ENCODE measurements at regions not wholly inside any gene's neighbourhood (a gene's known extent, or its start where the extent isn't known, plus 50 kb on each side); places are given as distances from the start of the nearest gene placed in this dataset.

DNA sequence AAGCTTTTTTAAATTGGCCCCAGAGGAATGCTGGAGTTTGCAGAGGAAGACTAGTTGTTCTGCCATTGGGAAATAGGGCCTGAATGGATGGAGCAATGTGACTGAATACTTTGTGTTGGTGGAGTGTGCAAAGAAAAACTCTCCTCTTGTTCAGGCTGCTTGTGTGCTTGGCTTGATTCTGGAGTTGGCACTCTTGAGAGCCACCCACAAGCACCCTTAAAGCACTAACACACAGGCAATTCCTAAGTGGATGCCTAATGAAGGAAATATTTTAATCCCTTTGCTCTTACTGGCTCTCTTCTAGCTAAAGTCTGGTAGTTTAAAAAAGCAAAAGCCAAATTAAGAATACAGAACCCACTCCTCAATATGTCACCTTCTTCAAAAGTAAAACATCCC lies 304.4 kb upstream of the C2CD4B start:
- no peak for DNase-seq (ENCODE audit: low read depth in 2 of 2)

- no peak for DNase-seq (ENCODE audit: low read depth in 2 of 2)
These were observed 305.0 kb upstream of the C2CD4B start for GRCh38 chr15:62469874-62470688.

GRCh38 chr15:62472616-62473299 lies 307.7 kb upstream of the C2CD4B start:
- DNase-seq (ENCODE audit: low read depth in 2 of 2), result no peak

- DNase-seq (ENCODE audit: low read depth in 2 of 2), result no peak
These were observed 309.1 kb upstream of the C2CD4B start for GRCh38 chr15:62474021-62474770.

- no peak for DNase-seq (ENCODE audit: low read depth in 2 of 2)
These were observed 309.7 kb upstream of the C2CD4B start for GRCh38 chr15:62474771-62475124.

DNA sequence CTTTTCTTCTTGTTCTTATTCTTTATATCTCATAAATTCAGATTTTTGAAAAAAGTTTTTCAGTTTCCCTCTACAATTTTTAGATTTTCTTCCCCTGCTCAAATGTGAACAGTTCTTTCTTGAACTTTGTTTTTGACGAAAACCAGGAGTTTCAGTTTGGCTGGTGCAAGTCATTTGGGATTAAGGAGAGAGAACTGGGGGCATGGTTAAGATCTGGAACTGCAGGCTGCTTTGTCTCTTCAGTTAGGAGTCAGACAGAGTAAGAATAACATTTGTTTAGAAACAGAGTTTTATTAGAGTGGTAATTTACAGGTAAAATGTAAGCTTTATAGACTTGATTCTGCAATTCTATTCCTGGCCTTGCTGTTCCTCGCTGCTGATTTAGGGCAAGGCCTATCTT lies 310.5 kb upstream of the C2CD4B start:
- DNase-seq (ENCODE audit: low read depth in 2 of 2), result no peak

GRCh38 chr15:62476163-62476562 lies 311.1 kb upstream of the C2CD4B start:
- no peak for DNase-seq (ENCODE audit: low read depth in 2 of 2)

GRCh38 chr15:62477929-62478328 lies 312.8 kb upstream of the C2CD4B start:
- DNase-seq (ENCODE audit: low read depth in 2 of 2), result no peak

GRCh38 chr15:62482785-62483429 lies 317.8 kb upstream of the C2CD4B start:
- DNase-seq (ENCODE audit: low read depth in 2 of 2), result no peak

DNA sequence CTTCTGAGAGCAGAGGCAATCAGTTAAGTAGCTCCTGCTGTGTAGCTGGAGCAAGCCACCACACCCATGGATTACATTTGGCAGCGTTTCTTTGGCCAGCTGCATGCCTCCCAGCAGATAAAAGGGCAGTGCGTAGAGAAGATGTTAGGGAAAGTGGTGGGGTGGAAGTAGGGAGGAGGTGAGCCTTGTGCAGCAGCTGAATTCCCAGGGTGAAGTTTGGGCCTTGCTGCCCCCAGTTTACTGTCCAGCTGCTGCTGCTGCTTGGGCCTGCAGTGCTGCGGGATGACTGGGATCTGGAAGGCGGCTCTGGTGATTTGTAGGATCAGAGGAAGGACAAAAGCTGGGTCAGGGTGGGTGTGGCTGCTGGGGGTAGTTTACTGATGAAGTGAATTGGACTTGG lies 318.7 kb upstream of the C2CD4B start:
- DNase-seq (ENCODE audit: low read depth in 2 of 2), result no peak

- DNase-seq (ENCODE audit: low read depth in 2 of 2), result no peak
These were observed 320.2 kb upstream of the C2CD4B start for GRCh38 chr15:62485170-62485720.

DNA sequence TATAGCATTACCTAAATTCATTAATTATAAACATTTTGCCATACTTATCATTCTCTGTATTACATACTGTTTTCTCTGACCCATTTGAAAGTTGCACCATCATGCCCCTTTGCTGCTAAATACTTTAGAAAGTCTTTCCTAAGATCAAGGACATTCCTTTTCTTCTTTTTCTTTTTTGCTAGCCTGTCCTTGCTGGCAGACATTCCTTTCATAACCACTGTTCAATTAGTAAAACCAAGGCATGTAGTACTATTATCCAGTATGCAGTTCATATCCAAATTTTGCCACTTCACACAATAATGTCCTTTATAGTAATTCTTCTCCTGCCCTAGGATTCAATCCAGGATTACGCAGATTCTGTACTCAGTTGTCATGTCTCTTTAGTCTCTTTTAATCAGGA lies 321.0 kb upstream of the C2CD4B start:
- DNase-seq (ENCODE audit: low read depth in 2 of 2), result no peak

DNA sequence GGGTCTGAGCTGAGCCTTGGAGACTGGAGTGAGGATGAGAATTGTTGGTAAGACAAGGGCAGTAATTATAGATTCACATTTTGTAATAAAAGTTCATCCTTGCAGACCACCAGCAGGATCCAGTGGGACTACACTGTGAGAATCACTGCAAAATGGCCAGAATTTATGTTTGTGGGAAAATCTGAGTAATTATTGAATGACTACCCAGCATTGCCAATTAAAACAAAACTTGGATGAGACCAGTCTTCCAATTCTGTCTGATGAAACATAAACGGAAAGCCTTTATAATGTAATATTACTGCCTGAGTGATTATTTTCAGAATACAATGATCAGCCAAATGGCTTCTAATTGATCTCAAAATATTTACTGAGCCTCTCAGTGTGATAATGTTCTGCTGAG lies 323.3 kb upstream of the C2CD4B start:
- DNase-seq (ENCODE audit: low read depth in 2 of 2), result no peak

DNA sequence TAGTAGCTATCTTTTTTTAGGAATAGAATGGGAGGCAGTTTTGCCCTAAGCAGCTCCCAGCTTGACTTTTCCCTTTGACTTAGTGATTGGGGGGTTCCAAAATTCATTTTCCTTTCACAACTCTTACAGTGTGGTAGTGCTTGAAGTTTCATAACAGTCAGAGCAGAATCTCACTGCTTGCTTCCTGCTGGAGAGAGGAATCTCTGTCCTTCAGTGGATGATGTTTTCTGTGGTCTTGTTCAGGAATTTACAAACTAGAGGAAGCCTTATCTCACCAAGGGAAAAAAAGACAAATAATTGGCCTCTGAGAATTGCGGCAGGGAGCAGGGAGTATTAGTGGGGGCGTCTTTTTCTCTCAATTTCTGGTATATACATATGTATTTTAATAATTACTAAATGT lies 326.6 kb upstream of the C2CD4B start:
- DNase-seq (ENCODE audit: low read depth in 2 of 2), result no peak

DNA sequence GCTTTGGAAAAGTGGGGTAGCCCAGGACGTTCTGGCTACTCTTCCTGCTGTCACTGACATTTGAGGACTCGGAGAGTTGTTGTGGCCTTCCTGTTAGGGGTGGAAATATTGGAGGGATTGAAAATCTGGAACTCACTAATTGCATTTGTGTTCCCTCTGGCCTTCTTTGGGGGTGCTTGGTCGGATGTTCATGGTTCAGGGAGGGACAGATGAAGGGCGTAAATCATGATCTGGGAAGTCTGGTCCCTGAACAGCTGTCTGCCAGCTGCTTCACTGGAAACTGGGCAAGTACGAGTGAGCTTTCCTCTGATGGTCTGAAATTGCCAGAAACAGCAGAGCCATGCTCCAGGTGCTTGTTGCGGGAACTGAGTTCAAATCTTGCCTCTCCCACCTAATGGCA lies 327.8 kb upstream of the C2CD4B start:
- no peak for DNase-seq (ENCODE audit: low read depth in 2 of 2)

DNA sequence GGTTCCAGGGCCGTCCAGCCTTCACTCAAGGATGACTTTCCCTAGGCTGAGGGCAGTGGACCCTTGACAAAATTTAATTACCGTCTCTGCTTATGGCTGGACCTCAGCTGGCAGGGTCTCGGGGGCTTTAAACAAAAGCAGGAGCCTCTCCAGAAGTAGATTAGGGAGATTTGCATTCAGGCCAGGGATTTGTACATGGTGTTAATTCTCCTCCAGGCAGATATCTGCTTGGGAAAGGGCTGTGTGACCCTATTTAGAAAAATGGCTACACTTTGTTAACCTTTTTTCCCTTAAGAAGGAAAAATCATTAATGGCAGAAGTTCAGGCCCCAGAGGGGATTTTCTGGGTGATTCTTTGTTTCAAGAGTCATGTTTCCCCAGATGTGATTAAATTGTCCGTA lies 329.1 kb upstream of the C2CD4B start:
- DNase-seq (ENCODE audit: low read depth in 2 of 2), result no peak

DNA sequence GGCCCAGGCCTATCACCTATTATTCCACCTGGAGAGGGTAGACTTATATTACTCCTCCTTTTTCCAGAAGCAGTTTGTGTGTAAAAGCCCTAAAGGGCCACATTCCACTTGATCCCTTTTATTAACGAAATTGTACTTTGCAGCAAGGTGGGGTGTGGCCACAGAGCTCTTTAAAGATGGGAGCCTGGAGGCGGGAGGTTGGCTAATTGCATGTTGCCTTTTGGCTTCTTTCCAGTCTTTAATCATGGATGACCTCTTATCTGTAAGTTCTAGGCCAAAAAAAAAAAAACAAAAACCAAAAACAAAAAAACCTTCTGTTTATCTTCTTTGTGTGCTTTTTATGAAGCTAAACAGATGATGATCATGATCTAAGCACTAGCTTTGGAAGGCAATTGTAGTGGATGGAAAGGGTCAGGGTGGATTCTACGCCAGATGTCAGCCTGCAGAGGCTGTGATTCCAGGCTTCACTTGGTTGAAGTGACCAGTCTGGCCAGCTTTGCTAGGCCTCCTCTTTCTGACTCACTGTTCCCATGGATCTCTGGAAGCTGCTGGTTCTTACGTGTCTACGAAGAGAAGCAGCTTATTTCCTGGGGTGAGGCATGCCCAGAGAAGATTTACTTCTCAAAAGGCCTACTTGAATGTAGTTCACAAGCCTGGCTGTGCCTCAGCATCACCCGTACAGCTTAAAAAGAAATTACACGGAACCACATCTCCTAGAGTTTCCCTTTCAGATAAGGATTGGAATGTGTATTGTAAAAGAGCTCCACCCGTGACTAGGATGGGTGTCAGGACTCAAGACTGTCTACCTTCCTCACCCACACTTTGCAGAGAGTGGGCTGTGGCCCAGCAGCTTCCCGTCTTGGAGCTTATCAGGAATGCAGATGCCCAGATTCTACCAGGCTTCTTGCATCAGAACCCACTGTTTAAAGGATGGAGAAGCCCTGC lies 330.9 kb upstream of the C2CD4B start:
- DNase-seq (ENCODE audit: low read depth in 2 of 2), result no peak

- no peak for DNase-seq (ENCODE audit: low read depth in 2 of 2)
These were observed 332.3 kb upstream of the C2CD4B start for GRCh38 chr15:62497356-62497755.

DNA sequence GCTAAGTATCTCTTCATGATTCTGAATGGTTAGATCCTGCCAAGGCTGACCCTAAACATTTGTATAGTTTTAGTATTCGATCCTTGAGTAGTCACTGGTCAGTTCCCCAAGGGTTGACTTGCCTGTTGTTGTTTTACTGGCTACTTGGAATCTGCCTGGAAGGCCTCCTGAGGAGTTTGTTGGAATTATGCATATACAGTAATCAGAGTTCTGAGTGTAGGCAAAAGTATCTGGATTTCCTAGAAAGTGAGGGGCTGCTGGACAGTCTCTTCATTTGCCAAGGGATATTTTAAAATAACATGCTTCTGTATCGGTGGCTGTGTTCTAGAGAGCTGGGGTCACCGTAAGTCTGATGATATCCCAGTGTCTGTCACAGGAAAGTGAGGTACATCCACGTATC lies 333.2 kb upstream of the C2CD4B start:
- no peak for DNase-seq (ENCODE audit: low read depth in 2 of 2)

GRCh38 chr15:62498712-62499111 lies 333.6 kb upstream of the C2CD4B start:
- no peak for DNase-seq (ENCODE audit: low read depth in 2 of 2)

DNA sequence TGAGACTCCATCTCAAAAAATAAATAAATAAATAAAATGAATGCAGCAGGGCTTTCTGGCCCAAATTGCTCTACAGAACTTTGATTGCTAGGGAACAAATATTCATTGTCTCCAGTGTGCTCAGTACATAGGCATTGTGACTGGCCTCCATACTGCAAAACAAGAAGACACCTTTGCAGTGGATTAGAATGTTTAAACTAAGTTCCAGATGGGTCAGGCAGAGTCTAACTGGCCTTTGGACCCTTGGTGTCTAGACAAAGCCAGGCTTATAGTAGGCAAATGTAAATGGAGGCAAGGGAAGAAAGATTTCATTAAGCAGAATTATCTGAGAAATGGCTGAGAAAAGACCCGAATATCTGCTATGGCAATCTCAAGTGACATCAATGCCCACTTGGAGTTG lies 335.2 kb upstream of the C2CD4B start:
- no peak for DNase-seq (ENCODE audit: low read depth in 2 of 2)
